PFSK-1 (cell line): ENCODE measurements at regions not wholly inside any gene's neighbourhood (a gene's known extent, or its start where the extent isn't known, plus 50 kb on each side); places are given as distances from the start of the nearest gene placed in this dataset.

Experiments
- FOXP2 ChIP-seq: optimal IDR thresholded peaks from 2 replicates; pipeline ENCODE3; 2011; ENCODE audit warnings: borderline replicate concordance, control low read depth, inconsistent platforms; ENCODE audit not compliant: insufficient read depth; ENCODE audit errors: extremely low read length, extremely low read depth
- POLR2AphosphoS5 ChIP-seq: IDR thresholded peaks from 2 replicates; pipeline ENCODE4 v1.6.1; 2012; ENCODE audit warnings: low read depth, mild to moderate bottlenecking, control low read depth, low read length, moderate library complexity
- SIN3A ChIP-seq: IDR thresholded peaks from 2 replicates; pipeline ENCODE4 v1.6.1; 2012; ENCODE audit warnings: mild to moderate bottlenecking, low read length, moderate library complexity, borderline replicate concordance; ENCODE audit not compliant: insufficient read depth
- TAF1 ChIP-seq: IDR thresholded peaks from 2 replicates; pipeline ENCODE4 v1.6.1; 2012; ENCODE audit warnings: low read length, control low read depth, borderline replicate concordance; ENCODE audit not compliant: insufficient read depth
- TF ChIP-seq, protein P1 (sequence below), 2 experiments: IDR thresholded peaks; 2 replicates each; pipeline versions ENCODE4 v1.6.1 to v1.8.0; 2011 to 2012; ENCODE audit warnings: low read depth in 2 of 2, low read length in 2 of 2, control low read depth in 1 of 2, inconsistent platforms in 1 of 2, mild to moderate bottlenecking in 1 of 2, moderate library complexity in 1 of 2; ENCODE audit not compliant: insufficient read depth in 1 of 2

DNA sequence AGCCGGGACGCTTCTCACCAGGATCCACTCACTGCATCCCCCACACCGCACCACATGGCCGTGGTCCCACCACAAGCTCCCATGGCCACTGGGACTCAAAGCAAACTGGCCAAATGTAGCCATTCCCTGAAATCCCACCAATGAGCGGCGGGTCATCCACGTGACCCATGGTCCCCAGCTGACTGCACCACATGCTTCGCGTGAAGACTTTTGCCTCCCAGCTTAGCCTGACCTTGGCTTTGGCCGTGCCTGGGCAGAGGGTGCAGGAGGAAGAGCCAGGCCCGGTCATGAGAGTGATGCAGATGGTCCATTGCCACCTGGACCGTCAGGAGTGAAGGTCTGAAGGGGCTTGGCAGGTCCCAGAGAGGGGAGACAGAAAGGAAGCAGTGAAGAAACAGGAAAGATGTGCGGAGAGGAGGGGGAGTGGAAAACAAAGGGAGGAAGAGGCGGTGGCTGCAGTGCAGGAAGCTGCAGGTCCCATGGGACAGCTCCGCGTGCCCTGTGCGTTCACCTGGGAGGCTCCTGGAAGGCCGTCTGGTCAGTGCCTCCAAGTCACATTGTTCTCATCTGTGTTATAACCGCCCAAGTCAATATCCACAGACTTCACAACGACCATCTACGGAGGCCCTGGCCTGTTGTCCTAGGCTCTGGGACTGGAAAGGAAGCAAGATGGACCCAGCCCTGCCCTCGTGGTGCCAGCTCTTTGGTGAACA is 167.8 kb upstream of the AJAP1 start:
- TF ChIP-seq POLR2AphosphoS5 (no peak), SIN3A (no peak), TAF1 (no peak), FOXP2 (no peak)
- TF ChIP-seq, protein P1, sequence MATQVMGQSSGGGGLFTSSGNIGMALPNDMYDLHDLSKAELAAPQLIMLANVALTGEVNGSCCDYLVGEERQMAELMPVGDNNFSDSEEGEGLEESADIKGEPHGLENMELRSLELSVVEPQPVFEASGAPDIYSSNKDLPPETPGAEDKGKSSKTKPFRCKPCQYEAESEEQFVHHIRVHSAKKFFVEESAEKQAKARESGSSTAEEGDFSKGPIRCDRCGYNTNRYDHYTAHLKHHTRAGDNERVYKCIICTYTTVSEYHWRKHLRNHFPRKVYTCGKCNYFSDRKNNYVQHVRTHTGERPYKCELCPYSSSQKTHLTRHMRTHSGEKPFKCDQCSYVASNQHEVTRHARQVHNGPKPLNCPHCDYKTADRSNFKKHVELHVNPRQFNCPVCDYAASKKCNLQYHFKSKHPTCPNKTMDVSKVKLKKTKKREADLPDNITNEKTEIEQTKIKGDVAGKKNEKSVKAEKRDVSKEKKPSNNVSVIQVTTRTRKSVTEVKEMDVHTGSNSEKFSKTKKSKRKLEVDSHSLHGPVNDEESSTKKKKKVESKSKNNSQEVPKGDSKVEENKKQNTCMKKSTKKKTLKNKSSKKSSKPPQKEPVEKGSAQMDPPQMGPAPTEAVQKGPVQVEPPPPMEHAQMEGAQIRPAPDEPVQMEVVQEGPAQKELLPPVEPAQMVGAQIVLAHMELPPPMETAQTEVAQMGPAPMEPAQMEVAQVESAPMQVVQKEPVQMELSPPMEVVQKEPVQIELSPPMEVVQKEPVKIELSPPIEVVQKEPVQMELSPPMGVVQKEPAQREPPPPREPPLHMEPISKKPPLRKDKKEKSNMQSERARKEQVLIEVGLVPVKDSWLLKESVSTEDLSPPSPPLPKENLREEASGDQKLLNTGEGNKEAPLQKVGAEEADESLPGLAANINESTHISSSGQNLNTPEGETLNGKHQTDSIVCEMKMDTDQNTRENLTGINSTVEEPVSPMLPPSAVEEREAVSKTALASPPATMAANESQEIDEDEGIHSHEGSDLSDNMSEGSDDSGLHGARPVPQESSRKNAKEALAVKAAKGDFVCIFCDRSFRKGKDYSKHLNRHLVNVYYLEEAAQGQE (IDR thresholded peaks at IDR 0.05; ENCODE audit: insufficient read depth in 1 of 2, low read depth in 2 of 2, low read length in 2 of 2) = no peak

DNA sequence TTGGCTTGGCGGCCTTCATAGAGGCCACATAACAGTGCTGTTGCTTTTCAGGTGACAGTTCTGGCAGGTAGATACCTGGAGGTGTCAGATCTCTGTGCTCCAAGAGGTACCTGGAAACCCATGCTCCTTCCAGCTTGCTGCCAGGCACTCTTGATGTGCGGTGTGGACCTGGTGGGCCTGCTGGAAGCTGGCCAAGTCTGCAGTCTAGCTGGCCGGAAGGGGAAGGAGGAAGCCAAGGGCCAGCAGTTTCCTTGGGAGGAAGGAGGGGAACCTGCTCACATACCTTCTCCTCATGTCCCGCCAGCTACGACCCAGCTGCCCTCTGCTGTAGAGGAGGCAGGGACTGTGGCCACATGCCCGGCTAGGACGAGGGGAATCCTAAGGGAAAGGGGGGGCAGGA is 166.4 kb upstream of the AJAP1 start:
- no peak for TF ChIP-seq POLR2AphosphoS5
- TF ChIP-seq FOXP2 = no peak
- TF ChIP-seq TAF1 = no peak
- TF ChIP-seq SIN3A = no peak
- TF ChIP-seq, protein P1 (IDR thresholded peaks at IDR 0.05; ENCODE audit: insufficient read depth in 1 of 2, low read depth in 2 of 2, low read length in 2 of 2) = no peak

DNA sequence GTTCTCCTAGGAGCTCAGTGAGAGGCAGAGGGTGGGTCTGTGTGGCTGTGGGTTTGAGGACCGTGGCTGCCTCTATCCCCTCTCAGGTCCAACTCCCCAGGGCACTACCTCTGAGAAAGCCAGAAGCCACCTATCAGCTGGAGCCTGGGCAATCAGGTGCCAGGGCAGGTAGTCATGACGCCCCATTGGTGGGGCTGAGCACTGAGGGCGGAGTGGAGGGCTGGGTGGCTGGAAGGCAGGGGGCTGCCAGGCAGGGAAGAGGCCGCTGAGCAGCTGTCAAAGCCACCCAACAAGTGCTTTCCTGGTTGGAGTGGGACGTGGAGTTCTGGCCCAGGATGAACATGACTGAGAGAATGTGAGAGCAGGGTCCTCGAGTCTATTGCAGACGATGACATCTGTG is 164.9 kb upstream of the AJAP1 start:
- TF ChIP-seq, protein P1 (IDR thresholded peaks at IDR 0.05; ENCODE audit: insufficient read depth in 1 of 2, low read depth in 2 of 2, low read length in 2 of 2) = no peak
- TF ChIP-seq SIN3A (no peak), TAF1 (no peak), FOXP2 (no peak), POLR2AphosphoS5 (no peak)

DNA sequence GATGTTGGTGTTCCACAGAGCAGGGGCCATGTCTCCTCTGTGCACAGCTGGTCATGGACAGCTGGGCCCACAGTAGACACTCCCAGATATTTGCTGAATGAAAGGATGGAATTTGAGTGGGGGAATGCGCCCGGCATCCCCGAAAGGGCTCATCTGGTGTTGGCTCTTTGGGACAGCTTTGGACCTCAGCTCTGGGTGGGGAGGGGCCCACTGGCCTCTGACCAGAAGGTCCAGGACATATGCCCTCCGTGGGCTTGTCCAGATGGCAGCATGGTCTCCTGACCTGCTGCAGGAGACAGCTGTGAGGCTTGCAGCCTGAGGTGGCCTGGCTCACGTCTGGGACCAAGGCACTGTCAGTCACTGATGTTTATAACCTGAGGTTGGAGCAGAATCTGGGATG is 160.4 kb upstream of the AJAP1 start:
- TF ChIP-seq, protein P1 (IDR thresholded peaks at IDR 0.05; ENCODE audit: insufficient read depth in 1 of 2, low read depth in 2 of 2, low read length in 2 of 2) = no peak
- TF ChIP-seq TAF1 = no peak
- no peak for TF ChIP-seq FOXP2
- TF ChIP-seq SIN3A = no peak
- no peak for TF ChIP-seq POLR2AphosphoS5

DNA sequence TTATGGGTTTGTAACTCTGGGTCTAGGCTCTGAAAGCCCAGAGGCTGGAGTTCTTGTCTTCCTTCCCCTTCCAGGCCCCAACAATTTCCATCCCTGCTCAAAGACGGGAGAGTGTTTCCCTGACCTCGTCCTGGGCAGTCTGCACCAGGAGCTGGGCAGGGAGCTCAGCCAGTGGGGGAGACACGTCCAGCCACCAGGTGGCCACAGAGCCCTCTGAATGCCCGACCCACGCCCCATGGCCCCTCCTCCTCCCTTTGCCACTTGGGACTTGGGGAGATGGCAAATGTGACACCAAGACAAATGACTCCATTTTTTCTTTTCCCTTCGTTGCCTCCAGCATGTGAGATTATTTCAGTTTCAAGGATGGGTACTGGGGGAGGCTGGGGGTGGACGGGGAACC is 159.9 kb upstream of the AJAP1 start:
- no peak for TF ChIP-seq TAF1
- TF ChIP-seq POLR2AphosphoS5 = no peak
- no peak for TF ChIP-seq SIN3A
- no peak for TF ChIP-seq FOXP2
- TF ChIP-seq, protein P1 (IDR thresholded peaks at IDR 0.05; ENCODE audit: insufficient read depth in 1 of 2, low read depth in 2 of 2, low read length in 2 of 2) = no peak
